Endothelial cell of umbilical vein (primary cell): ENCODE measurements at regions not wholly inside any gene's neighbourhood (a gene's known extent, or its start where the extent isn't known, plus 50 kb on each side); places are given as distances from the start of the nearest gene placed in this dataset.

Source experiments
- BruUV-seq: library from RNA; stranded (reverse); fragments of 400-500 nt; replicated peaks from 2 replicates; lab custom pipeline; 2021; lab: Mats Ljungman, UMichigan
- CTCF ChIA-PET: fragments of 300-600, 350-600 bp; sonication (Branson Sonifier 250); formaldehyde crosslinking; loops from one replicate; lab custom pipeline; 2021; ENCODE audit warnings: antibody characterized with exemption, inconsistent platforms; lab: Charles Lee
- POLR2A ChIA-PET: fragments of 300-600, 350-600 bp; sonication (Branson Sonifier 250); formaldehyde crosslinking; loops from one replicate; lab custom pipeline; 2021; ENCODE audit warnings: antibody characterized with exemption, inconsistent platforms; lab: Charles Lee
- DNase-seq: peaks from one replicate; pipeline ENCODE4 v3.0.0-alpha.2; 2011; ENCODE audit warnings: low read depth, low spot score
- FAIRE-seq: peaks from 2 replicates; lab custom pipeline; 2011; peaks lifted over from hg19 to GRCh38; lab: Jason Lieb, UNC
- H2AFZ ChIP-seq: 2 replicates; pipeline ENCODE4 v1.6.0; 2012; ENCODE audit warnings: low read depth, low read length, control low read depth, inconsistent platforms
- H3K27ac ChIP-seq: 2 replicates; pipeline ENCODE4 v1.5.1; 2011; ENCODE audit warnings: low read depth, mild to moderate bottlenecking, control low read depth, low read length, moderate library complexity; ENCODE audit not compliant: insufficient read depth
- H3K27me3 ChIP-seq, 2 experiments: 2 replicates each; pipeline versions ENCODE4 v1.6.0 to v1.6.1; 2011; ENCODE audit warnings: low read length in 2 of 2, mixed read lengths in 1 of 2; ENCODE audit not compliant: control insufficient read depth in 2 of 2, insufficient read depth in 2 of 2
- H3K36me3 ChIP-seq, 2 experiments: 2 replicates in 1 of 2; 3 replicates in 1 of 2; pipeline ENCODE4 v1.5.1; 2011; ENCODE audit warnings: low read length in 2 of 2, mild to moderate bottlenecking in 1 of 2, moderate library complexity in 1 of 2; ENCODE audit not compliant: control insufficient read depth in 2 of 2, insufficient read depth in 2 of 2; ENCODE audit errors: extremely low read depth in 1 of 2
- H3K4me1 ChIP-seq: 3 replicates; pipeline ENCODE4 v1.5.1; 2011; ENCODE audit warnings: mild to moderate bottlenecking, low read length; ENCODE audit not compliant: control insufficient read depth, insufficient read depth; ENCODE audit errors: extremely low read depth
- H3K4me2 ChIP-seq: 2 replicates; pipeline ENCODE4 v1.6.1; 2011; ENCODE audit warnings: low read length, control low read depth, mixed read lengths; ENCODE audit not compliant: insufficient read depth
- H3K4me3 ChIP-seq, 3 experiments: fragments of 200-600 bp in 1 of 3; sonication (generic), shearing (Covaris generic) in 1 of 3; replicated peaks in 1 of 3; 2 replicates each; pipeline ENCODE4 v1.5.1; 2011 to 2016; ENCODE audit warnings: control low read depth in 3 of 3, low read length in 3 of 3, mild to moderate bottlenecking in 2 of 3, inconsistent platforms in 1 of 3, low read depth in 1 of 3, moderate library complexity in 1 of 3; ENCODE audit not compliant: insufficient read depth in 1 of 3
- H3K79me2 ChIP-seq: 2 replicates; pipeline ENCODE4 v1.6.0; 2012; ENCODE audit warnings: low read length, inconsistent platforms; ENCODE audit not compliant: control insufficient read depth, insufficient read depth
- H3K9ac ChIP-seq: replicated peaks from 2 replicates; pipeline ENCODE3; 2011; ENCODE audit warnings: low read length, control low read depth; ENCODE audit not compliant: insufficient read depth; ENCODE audit errors: extremely low read depth
- H3K9me1 ChIP-seq: replicated peaks from 3 replicates; pipeline ENCODE4 v1.6.0; 2011; ENCODE audit warnings: mild to moderate bottlenecking, low read length; ENCODE audit not compliant: control insufficient read depth, insufficient read depth; ENCODE audit errors: extremely low read depth
- H3K9me3 ChIP-seq: replicated peaks from 2 replicates; pipeline ENCODE4 v1.5.1; 2012; ENCODE audit warnings: low read length, inconsistent platforms; ENCODE audit not compliant: control insufficient read depth, insufficient read depth
- H4K20me1 ChIP-seq: replicated peaks from 2 replicates; pipeline ENCODE3; 2011; ENCODE audit warnings: mild to moderate bottlenecking, low read length; ENCODE audit not compliant: control insufficient read depth, insufficient read depth; ENCODE audit errors: extremely low read depth
- CTCF ChIP-seq, 2 donors: IDR thresholded peaks; 1 replicate in 1 of 2; 2 replicates in 1 of 2; pipeline ENCODE4 v1.5.1; 2011; ENCODE audit warnings: low read length in 2 of 2, mild to moderate bottlenecking in 2 of 2, moderate library complexity in 2 of 2, control low read depth in 1 of 2, inconsistent platforms in 1 of 2, low read depth in 1 of 2; ENCODE audit not compliant: insufficient read depth in 1 of 2; ENCODE audit errors: extremely low read depth in 1 of 2
- EZH2 ChIP-seq: IDR thresholded peaks from 2 replicates; pipeline ENCODE4 v1.6.1; 2012; ENCODE audit warnings: borderline replicate concordance, low read depth, mild to moderate bottlenecking, moderate library complexity, low read length, inconsistent platforms; ENCODE audit not compliant: severe bottlenecking
- FOS ChIP-seq: IDR thresholded peaks from 2 replicates; pipeline ENCODE4 v1.6.1; 2011; ENCODE audit warnings: mild to moderate bottlenecking, low read length, moderate library complexity, borderline replicate concordance; ENCODE audit not compliant: insufficient read depth
- GATA2 ChIP-seq: IDR thresholded peaks from 2 replicates; pipeline ENCODE4 v1.7.0; 2011; ENCODE audit warnings: low read depth, mild to moderate bottlenecking, moderate library complexity, mixed read lengths, low read length; ENCODE audit not compliant: insufficient read length, insufficient read depth
- JUN ChIP-seq: IDR thresholded peaks from 2 replicates; pipeline ENCODE4 v1.6.1; 2011; ENCODE audit warnings: borderline replicate concordance, low read depth; ENCODE audit not compliant: insufficient read length, insufficient read depth
- MAX ChIP-seq: IDR thresholded peaks from 2 replicates; pipeline ENCODE4 v1.6.1; 2011; ENCODE audit not compliant: insufficient read depth, insufficient read length
- MYC ChIP-seq: IDR thresholded peaks from one replicate; pipeline ENCODE4 v1.6.1; 2011; ENCODE audit warnings: mild to moderate bottlenecking, low read depth, low read length
- POLR2A ChIP-seq: IDR thresholded peaks from 2 replicates; pipeline ENCODE4 v1.6.1; 2012; ENCODE audit warnings: low read depth, mild to moderate bottlenecking, control low read depth, low read length
- POLR2AphosphoS5 ChIP-seq: IDR thresholded peaks from 2 replicates; pipeline ENCODE4 v1.6.1; 2012; ENCODE audit warnings: low read depth, mild to moderate bottlenecking, control low read depth, low read length, moderate library complexity; ENCODE audit not compliant: insufficient read depth
- dilution Hi-C: fragments of 300-500 bp; cut with MboI; formaldehyde crosslinking; loops from one replicate; pipeline ENCODE4 v1.15.0; 2019; ENCODE audit warnings: low sequenced_read_pairs; ENCODE audit not compliant: extremely low pct_ligation_motif_present
- intact Hi-C: fragments of 100-400 bp; cut with micrococcal nuclease; formaldehyde crosslinking; loops from one replicate; pipeline ENCODE4 v1.10.0; 2022

DNA sequence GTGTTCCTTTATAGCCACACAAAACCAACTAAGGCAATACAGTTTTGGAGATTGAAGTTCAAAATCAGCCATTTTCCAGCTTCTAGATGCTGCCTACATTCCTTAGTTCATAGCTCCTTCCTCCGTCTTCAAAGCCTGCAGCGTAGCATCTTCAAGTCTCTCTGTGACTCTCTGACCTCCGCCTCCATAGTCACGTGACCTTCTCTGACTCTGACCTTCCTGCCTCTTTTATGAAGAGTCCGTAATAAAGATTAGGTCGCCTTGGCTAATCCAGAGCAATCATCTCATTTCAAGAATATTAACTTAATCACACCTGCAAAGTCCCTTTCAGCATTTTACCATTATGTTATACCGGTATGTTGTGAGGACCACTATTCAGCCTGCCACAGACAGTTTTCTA lies 60.4 kb downstream of the ZCCHC12 start:
- Histone ChIP-seq H4K20me1 (no peaks in the 10 kb centered on the region), H2AFZ (no peak overlapping the region), H3K9me1 (no peaks in the 10 kb centered on the region), H3K4me2 (no peak overlapping the region), H3K9ac (no peak overlapping the region), H3K27ac (no peak overlapping the region), H3K36me3 (no peaks in the 10 kb centered on the region), H3K4me3 (no peak overlapping the region), H3K79me2 (no peaks in the 10 kb centered on the region), H3K4me1 (no peaks in the 10 kb centered on the region), H3K27me3 (no peaks in the 10 kb centered on the region), H3K9me3 (no peaks in the 10 kb centered on the region)
- DNase-seq (no peak), FAIRE-seq (no peak)
- CTCF ChIA-PET: no interaction called here
- BruUV-seq: no TSS peak
- dilution Hi-C loops (no loop called here), intact Hi-C loops (no loop called here)
- POLR2A ChIA-PET: no interaction called here
- no peak for TF ChIP-seq CTCF (IDR thresholded peaks at IDR 0.05; ENCODE audit: extremely low read depth in 1 of 2, insufficient read depth in 1 of 2, low read depth in 1 of 2, low read length in 2 of 2)

- Histone ChIP-seq H3K4me2 (no peak overlapping the region), H3K27me3 (no peaks in the 10 kb centered on the region), H3K79me2 (no peaks in the 10 kb centered on the region), H3K4me3 (no peak overlapping the region), H2AFZ (no peak overlapping the region), H3K9ac (no peak overlapping the region), H3K27ac (no peak overlapping the region), H3K9me1 (no peaks in the 10 kb centered on the region), H3K9me3 (no peaks in the 10 kb centered on the region), H3K36me3 (no peaks in the 10 kb centered on the region), H4K20me1 (no peaks in the 10 kb centered on the region), H3K4me1 (no peaks in the 10 kb centered on the region)
- ChIA-PET CTCF (no interaction called here), POLR2A (no interaction called here)
- no TSS peak for BruUV-seq
- intact Hi-C loops: no loop called here
- TF ChIP-seq EZH2 (no peak), GATA2 (no peak), JUN (no peak), MAX (no peak), POLR2A (no peak), POLR2AphosphoS5 (no peak), FOS (no peak), CTCF (IDR thresholded peaks at IDR 0.05; ENCODE audit: extremely low read depth in 1 of 2, insufficient read depth in 1 of 2, low read depth in 1 of 2, low read length in 2 of 2) (no peak), MYC (no peak)
- DNase-seq (no peak), FAIRE-seq (no peak)
- dilution Hi-C loops: no loop called here
Observed at GRCh38 chrX:118884552-118885138, 61.0 kb downstream of the ZCCHC12 start.
